ENCODE measurements at regions not wholly inside any gene's neighbourhood (a gene's known extent, or its start where the extent isn't known, plus 50 kb on each side); places are given as distances from the start of the nearest gene placed in this dataset.

DNA sequence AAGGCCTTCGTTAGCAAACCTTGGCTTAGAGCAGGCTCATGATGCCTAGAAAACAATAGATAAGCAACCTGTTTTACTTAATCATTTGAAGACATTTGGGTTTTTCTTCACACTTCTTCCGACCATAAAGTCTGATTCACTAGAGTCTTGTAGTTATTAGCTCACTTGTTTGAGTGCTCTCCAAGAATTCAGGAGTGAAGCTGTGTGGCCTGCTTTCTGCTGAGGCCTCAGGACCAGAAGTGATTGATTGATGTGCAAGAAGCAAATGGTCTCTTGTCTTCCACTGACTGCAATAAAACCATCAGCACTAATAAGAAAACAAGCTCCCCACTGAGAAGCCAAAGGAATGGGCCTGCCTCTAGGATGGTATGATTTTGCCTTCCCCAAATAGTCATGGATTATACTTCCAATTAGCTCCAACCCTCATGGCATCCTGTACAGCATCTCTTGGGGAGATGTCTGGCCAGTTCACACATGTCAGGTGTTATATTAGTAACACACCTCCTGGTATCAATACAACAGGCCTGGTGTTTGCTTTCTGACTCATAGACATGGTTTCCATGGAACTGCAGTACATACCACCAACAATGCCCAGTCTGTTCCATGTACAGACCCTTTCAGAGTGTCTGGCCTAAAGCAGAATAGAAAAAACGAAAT lies 317.6 kb downstream of the CWC27 start:
- TF ChIP-seq, protein P1, sequence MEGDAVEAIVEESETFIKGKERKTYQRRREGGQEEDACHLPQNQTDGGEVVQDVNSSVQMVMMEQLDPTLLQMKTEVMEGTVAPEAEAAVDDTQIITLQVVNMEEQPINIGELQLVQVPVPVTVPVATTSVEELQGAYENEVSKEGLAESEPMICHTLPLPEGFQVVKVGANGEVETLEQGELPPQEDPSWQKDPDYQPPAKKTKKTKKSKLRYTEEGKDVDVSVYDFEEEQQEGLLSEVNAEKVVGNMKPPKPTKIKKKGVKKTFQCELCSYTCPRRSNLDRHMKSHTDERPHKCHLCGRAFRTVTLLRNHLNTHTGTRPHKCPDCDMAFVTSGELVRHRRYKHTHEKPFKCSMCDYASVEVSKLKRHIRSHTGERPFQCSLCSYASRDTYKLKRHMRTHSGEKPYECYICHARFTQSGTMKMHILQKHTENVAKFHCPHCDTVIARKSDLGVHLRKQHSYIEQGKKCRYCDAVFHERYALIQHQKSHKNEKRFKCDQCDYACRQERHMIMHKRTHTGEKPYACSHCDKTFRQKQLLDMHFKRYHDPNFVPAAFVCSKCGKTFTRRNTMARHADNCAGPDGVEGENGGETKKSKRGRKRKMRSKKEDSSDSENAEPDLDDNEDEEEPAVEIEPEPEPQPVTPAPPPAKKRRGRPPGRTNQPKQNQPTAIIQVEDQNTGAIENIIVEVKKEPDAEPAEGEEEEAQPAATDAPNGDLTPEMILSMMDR (IDR thresholded peaks at IDR 0.05): no peak
- TF ChIP-seq POLR2A (IDR thresholded peaks at IDR 0.05): no peak
